GM18868 (cell line): ENCODE measurements at regions not wholly inside any gene's neighbourhood (a gene's known extent, or its start where the extent isn't known, plus 50 kb on each side); places are given as distances from the start of the nearest gene placed in this dataset.

Source experiments
- ATAC-seq: cut with Tn5 transposase; IDR thresholded peaks from one replicate; pipeline ENCODE4 v1.9.1; 2021; ENCODE audit warnings: mild to moderate bottlenecking, moderate library complexity; ENCODE audit not compliant: unreplicated experiment

DNA sequence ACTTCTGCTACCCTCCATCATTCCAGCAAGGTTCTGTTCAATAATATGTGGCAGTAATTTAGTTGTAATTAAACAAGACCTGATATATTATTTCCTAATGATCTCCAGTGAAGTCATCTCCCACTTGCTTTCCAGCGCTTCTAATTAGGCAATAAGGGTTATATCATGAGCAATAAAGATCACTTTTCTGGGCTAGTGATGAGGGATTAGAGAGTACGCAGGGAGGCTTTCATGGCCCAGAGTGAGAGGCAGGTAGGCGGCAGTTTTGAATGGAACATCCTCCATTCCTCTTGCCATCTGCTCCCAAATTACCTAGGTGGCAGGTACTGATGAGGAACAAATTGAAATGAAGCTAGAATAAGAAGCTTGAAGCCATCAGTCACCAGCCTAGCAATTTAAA is 358.1 kb upstream of the SYT4 start:
- no peak for ATAC-seq

DNA sequence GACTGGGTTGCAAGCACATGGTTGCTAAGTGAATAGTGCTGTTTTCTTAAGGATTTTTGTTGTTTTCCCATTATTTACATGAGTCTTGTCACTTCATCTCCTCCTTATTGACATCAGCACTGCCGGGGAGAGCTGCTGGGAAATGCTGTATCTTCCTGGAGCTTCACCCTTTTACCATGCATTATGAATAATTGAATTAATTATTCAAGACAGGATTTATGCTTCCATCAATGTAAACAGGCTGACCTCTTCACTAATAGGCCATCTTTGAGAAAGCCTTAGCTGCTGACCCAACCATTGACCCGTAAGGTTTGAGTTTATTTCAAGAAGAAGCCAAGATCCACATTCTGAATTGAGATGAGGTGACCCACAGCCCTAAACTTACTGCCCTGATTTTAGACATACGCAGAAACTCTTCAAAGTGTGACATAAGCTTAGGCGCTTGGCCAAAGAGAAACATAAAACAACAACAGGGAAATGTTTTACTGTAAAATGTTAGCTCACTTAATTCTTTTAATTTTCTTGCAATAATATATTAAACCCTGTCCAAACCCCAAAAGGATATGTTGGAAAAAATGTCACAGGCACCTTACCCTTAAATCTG is 365.5 kb upstream of the SYT4 start:
- ATAC-seq: no peak

DNA sequence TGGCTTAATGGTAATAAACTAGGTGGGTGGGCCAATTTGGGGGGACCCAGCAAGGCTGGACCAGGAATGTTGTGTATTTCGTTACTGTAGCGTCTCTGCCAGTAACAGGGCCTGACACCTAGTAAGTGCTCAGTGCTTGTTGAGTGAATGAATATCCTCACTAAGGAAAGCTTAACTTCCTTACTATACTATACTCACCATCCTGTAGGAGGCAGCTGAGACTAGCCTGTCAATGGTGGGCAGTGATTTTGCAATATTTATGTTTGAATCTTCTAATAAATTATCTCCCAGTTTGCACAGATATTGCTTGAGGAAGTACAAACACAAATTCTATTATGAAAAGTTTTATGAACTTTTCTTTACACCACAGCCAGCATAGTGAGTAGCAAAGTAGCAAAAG is 370.7 kb upstream of the SYT4 start:
- ATAC-seq: no peak

DNA sequence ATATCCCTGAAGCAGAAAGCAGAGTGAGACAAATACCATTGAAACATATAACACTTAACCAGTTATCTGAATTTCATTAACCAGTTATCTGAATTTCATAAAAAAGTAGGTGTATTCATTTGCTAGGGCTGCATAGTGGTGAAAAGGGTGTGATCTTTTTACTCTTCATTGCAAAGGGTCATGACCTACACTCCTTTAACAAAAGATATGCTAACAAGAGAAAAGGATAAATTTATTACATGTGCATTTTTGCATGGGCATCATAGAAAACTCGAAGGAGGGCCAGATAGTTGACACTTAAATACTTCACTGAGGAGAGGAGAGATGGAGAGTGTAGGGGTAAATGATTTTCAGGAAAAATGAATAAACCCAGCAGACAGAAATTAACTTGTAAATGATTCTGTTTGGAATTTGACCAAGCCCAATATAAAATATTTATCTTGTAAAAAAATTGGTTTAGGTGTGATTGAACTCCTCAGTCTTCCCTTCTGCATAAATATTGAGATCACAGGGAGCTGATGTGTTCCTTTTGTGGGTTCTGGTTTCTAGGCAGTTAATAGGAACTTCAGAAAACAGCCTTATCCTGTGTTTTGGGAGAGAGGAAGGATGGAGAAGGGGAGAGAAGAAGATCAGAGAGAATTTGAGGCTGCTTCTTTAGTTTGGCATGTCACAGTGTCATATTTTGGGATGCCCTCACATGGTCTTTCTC is 372.5 kb upstream of the SYT4 start:
- no peak for ATAC-seq

DNA sequence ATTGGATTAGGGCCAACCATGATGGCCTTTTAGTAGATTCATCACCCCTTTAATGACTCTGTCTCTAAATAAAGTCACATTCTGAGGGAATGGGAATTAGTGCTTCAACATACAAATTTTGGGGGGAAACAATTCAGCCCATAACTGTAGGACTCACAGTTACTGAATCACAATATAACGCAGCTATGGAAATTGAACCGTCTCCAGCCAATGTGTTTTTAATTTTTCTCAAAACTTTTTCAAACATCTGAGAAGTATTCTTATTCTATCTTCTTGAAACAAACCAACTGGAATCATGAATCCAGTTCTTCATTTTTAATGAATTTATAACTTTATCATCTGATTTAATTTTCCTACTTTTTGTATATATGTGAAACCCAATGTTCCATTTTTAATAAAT is 373.1 kb upstream of the SYT4 start:
- no peak for ATAC-seq

DNA sequence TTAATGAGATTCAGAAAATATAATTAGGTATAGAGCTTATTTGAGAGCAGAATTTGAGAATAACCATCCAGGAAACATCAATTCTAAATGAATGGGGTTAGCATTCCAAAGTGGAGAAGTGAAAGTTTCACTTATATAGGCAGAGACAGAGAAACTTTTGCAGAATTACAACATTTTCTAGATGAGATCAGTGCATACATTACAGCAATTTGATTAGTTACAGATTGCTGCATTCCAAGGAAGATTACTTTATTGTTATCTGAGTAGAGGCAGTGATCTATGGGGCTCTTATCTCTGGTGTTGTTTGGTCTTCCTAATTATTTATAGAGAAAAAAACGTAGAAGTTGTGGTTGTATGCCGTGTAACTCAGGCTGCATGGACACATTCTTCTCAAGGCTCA is 373.8 kb upstream of the SYT4 start:
- ATAC-seq: no peak

DNA sequence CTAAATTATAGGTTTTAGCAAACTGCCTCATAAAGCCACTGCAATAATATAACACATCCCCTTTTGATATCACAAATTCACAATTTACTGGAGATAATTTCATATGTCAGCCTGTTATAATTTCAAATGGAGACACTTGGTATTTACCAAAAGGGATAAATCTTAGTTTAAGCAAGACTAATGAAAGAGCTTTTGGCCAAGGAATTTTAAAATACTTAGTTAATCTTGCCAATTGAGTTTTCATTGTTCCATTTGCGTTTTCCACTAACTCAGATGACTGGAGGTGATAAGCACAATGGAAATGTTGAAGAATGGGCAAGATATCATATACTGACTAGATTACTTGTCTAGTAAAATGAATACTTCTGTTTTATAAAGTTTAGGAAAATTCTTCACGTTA is 379.3 kb upstream of the SYT4 start:
- ATAC-seq: no peak

DNA sequence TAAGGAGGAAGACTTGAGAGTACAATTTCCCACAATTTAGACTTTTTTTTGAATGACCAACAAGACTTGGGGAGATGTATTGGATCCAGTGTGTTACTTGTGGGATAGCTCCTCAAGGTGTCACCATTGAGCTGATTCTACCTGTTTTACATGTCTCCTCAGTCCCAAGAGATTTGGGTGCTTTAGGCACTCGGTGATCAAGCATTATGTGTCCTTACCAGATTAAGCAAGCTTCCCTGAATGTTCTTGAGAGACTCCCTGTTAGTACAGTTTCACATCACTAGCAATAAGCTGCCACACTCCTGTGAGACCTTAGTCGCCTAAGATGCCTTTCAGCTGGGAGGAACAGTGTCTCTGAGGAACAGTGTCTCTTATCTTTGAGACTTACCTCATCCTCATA is 384.3 kb upstream of the SYT4 start:
- ATAC-seq: peak; percentile 84

DNA sequence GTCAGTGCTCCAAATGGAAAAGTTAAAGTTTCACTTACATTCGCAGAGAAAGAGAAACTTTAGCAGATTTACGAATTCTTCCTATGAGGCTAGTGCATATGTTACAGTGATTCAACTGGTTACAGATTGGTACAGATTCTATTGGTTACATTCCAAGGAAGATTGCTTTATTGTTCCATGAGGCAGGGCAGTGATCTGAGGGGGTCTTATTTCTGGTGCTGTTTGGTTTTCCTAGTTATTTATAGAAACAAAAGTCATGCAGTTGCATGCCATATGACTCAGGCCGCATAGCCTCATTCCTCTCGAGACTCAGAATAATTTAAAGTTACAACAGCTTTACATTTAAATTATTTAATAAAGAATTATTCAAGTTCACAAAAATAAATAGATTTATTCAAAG is 385.4 kb upstream of the SYT4 start:
- ATAC-seq: no peak

DNA sequence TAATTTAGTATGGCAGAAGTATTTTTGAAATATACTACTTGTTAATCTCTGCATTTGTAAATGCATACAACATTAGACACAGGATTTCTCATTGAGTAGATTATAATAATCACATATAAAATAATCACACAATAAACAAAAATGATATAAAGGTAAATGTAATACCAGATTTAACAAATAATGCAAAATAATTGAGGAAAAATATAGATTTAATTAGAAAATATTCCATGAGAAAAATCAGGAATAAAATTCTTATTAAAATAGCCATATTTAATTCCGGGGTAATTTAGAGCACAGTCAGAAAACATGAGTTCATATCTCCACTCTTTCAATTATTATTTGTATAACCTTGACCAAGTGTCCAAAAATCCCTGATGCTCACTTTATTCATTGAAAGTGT is 385.9 kb upstream of the SYT4 start:
- no peak for ATAC-seq

DNA sequence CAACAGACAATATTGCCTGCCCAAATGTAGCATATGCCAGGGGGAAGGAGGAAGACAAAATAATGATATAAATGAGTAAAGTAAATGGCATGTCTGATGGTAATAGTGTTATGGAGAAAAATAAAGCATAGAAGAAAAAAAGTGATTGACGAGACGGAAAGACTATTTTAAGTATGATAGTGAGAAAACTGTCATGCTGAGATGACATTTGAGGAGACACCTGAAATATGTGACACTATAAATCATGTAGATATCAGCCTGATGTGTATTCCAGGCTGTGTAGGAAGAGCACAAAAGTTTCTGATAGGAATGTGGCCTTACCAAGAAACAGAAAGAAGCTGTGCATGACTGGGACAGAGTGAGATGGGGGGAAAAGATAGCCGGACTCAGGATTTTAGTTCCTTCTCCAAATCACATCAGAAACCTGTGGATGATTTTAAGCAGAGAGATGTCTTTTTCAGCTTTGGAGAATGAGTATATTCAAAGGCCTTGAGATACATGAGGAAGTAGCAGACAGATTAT is 387.3 kb upstream of the SYT4 start:
- no peak for ATAC-seq

DNA sequence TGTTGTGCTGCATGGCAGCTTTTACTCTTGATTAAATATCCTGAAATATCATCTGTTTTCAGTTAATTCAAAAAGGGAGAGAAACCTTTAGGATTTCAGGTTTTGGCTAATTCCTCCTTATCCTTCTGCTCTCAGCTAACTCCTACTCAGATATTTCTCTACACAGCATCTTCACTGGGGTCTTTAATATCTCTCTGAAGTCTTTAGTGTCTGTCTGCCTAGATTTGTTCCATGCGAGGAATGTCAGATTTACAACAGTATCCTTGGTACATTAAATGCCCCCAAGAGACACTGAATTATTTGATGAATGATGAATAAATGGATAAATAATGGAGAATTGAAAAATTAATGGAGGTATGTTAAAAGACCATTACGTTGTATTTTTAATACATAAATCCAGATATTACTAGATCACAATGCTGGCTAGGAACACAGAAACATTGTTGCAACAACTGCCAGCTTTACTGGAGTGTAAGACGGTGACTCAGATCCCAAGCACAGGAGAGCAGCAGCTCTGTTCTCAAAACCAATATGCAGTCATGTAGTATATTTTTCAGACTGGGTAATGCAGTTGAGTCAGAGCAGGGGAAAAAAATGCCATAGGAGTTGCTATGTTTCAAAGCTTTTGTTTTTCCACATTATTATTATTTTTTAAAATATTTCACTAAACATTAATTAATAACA is 388.0 kb upstream of the SYT4 start:
- no peak for ATAC-seq

DNA sequence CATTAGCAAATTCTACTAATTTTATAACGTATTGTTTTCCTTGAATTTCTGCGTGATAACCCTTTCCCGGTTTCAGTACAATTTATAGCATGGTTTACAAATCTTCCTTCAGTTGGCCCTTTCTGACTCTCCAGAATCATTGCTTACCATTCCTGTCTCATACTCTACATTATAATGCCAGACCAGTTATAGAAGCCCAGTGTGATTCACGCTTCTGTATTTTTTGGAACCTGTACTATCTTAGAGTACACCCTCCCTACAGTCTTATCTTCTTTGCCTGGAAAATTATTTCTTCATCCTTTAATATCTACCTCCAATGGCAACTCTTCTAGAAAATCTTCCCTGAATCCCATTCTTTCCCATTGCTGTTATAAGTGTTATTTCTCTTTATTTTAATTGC is 391.6 kb upstream of the SYT4 start:
- ATAC-seq: no peak

DNA sequence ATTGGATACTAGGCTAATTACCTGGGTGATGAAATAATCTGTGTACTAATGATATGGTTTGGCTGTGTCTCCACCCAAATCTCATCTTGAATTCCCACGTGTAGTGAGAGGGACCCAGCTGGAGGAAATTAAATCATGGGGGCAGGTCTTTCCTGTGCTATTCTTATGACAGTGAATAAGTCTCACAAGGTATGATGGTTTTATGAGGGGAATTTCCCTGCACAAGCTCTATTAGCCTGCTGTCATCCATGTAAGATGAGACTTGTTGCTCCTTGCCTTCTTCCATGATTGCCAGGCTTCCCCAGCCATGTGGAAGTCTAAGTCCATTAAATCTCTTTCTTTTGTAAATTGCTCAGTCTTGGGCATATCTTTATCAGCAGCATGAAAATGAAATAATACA is 394.1 kb upstream of the SYT4 start:
- no peak for ATAC-seq

DNA sequence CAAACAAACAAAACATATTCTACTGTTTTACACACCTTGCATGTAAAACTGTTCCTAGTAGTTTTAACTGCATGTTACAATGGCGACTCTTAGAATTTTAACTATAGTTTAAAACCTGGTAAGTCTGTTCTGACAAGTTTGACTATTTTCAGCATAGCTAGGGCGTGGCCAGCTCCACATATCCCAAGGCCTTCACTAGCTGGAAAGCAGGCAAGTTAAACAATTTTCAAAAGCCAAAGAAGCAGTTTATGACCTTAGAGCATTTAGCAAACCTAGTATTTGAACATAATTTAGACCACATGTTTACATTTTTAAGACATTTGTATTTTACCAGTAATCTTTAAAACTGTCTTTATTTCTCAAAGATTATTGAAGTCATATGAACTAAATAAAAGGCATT is 402.8 kb upstream of the SYT4 start:
- no peak for ATAC-seq

DNA sequence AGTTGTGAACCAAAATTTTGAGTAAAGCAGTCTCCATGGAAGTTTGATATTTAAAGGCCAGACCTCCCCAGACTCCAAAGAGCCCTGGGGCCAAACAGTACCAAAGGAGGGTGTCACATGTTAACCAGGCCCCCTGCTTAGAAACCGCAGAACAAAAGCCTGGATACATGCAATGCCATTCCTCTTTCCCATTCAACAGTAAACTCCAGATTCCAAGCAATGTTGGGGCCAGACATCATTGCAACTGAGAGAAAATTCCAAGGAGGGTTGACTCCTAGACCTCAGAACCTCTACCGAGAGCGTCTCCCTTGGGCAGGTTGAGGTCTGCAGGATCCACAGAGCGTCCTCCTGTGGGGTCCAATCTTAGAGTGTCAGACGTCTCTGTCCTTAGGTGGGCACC is 404.4 kb upstream of the SYT4 start:
- ATAC-seq: no peak

DNA sequence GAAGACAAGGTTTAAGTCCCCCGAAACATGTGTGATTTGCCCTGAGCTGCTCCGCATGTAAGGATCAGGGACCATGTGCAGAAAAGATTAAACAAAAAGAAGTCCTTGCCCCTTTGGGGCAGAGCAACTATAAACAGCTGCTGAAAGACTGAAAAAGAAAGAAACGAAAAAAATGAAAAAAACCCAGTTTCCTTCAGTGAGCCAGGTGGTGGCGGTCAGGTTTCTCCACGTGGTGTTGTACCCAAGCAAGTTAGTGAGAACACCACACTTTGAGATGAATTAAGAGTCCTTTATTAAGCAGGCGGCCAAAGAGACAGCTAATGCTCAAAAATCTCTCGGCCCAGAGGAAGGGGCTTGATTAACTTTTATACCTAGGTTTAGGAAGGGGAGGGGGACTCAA is 404.9 kb upstream of the SYT4 start:
- ATAC-seq: no peak

DNA sequence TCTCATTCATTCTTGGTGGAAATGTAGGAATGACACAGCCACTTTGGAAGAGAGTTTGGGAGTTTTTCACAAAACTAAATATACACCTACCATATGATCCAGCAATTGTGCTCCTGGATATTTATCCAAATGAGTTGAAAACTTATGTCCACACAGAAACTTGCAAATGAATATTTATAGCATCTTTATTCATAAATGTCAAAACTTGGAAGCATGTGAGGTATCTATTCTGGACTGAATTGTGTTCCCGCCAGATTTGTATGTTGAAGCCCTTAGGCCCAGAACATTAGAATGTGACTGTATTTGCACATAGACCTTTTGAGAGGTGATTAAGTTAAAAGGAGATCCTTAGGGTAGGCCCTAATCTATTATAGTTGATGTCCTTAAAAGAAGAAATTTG is 409.4 kb upstream of the SYT4 start:
- ATAC-seq: no peak

DNA sequence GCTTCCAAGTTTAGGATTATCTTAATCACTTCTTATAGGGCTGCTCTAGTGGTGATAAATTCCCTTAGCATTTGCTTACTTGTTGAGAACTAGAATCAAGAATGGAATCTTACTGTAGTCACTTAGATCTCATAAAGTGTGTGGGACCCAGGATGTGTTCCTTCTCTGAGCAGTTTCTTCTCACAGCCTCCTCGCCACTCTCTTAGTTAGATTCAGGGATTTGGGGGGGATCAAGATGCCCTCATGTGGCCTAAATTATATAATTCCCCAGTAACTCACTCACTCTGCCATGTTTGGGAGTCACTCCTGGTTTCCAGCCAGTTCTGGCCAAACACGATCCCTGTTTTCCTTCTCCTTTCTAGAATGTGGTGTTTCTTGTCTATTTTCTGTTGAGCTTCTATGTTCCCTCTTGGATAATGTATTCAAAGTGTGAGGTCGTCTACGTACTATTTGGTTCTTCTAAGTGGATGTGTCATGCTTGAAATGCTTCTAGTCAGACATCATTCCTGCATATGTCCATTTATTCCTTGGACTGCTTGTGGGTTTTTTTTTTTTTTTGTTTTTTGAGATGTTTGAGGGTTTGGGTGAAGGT is 414.9 kb upstream of the SYT4 start:
- no peak for ATAC-seq

DNA sequence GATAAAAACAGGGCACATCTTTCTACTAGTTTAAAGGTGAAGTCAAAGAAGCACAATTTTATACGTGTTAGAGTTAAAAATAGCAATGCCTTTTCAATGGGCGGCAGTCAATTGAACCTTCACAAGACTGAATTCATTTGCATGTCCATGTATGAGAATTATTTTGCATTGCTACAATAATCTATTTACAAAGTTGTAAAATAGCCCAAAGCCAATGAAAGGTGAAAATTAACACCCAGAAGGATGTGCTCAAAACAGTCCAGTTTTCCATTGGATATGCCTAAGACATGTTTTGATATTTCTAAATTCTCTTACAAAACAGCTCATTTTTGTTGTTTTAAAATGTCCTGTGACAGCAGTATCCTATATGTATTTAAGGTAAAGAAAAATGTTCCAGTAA is 425.1 kb upstream of the SYT4 start:
- no peak for ATAC-seq

DNA sequence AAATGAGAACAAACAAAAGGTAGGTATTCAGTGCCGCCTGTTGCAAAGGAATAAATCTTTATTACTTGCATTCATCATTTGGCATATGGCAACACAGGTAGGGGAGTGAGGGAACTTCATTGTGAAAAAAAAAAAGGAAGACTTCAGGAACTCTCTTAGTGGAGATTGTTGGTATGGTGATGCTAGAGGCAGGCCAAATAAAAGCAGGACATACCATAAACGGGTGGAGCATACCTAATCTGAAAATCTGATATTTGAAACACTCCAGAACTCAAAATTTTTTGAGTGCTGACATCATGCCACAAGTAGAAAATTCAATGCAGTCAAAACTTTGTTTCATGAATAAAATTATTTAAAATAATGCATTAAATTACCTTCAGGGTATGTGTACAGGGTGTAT is 425.8 kb upstream of the SYT4 start:
- ATAC-seq: no peak

DNA sequence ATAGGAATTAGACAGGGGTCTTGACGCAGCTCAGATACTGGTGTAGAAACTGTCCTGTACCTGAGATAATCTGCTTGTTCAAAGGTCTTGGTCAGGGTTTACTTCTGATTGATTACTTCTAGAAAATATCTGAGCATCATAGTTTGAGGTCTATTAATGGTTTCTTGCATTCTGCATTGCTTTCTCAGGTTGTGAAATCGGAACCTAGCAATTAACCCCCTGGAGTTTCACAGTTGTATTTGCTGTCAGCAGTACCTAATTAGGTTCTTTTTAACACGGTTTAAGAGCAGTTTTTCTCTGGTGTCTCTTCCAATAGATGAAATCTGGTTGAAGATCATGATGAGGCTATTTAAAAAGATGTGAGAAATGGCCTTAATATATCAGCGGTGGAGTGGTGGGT is 428.6 kb upstream of the SYT4 start:
- no peak for ATAC-seq
